Lower leg skin (tissue), 4 donors: ENCODE measurements at regions not wholly inside any gene's neighbourhood (a gene's known extent, or its start where the extent isn't known, plus 50 kb on each side); places are given as distances from the start of the nearest gene placed in this dataset.

ENCODE experiments used
- DNase-seq, 2 donors: peaks; one replicate each; pipeline ENCODE4 v3.0.0-alpha.2; 2019; ENCODE audit warnings: low spot score in 2 of 2
- H3K4me3 ChIP-seq: fragments of 200-600 bp; sonication (generic); 2 replicates; pipeline ENCODE4 v1.5.1; 2017; ENCODE audit warnings: mild to moderate bottlenecking, low read depth; ENCODE audit not compliant: poor library complexity, severe bottlenecking
- POLR2A ChIP-seq, 2 donors: fragments of 450-650 bp; IDR thresholded peaks; one replicate each; pipeline ENCODE4 v1.6.1; 2016 to 2017; ENCODE audit warnings: antibody characterized with exemption in 2 of 2, mild to moderate bottlenecking in 1 of 2, moderate library complexity in 1 of 2
- WGBS, 2 donors: methylation state at CpG; one replicate each; pipeline ENCODE4 v1.1.5; 2018; 5-methylcytosine and 5-hydroxymethylcytosine counted together
- intact Hi-C: fragments of 100-400 bp; cut with DNase I; formaldehyde crosslinking; loops from one replicate; pipeline ENCODE4 v1.15.0; 2023; ENCODE audit warnings: low total_unique reads
- TF ChIP-seq, protein P1 (sequence below), 3 donors: fragments of 450-650 bp; IDR thresholded peaks; one replicate each; pipeline ENCODE4 v1.5.1; 2016; ENCODE audit warnings: antibody characterized with exemption in 3 of 3, mild to moderate bottlenecking in 3 of 3, moderate library complexity in 2 of 3

DNA sequence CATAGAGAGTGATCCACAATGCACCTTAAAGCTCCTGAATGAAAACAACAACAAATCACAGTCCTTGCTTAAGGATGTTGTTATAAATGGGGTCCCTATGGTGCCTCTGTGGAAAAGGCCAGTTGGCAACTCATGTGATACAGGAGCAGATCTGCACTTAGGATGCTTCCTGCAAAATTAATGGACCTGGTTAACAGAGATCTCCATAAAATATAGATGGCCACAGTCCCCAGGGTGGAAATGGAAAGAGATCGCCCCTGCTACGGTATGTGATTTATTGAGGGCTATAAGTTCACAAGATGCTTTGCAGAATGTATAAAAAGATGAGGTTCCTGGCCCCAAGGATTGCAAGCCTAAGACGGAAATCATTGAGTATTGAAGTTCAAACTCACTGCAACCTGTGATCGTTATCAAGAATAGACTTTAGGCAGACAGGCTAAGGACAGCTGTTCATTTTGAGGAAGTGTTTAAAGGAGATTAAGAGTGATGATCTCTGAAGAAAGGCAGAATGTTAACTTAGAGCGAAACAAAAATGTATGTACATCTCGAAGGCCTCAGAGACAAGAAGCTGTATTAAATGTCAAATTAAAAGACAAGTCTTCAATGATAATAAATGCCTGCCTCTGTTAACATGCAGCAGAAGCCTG, 174.1 kb upstream of the PLPP4 start:
- TF ChIP-seq POLR2A (IDR thresholded peaks at IDR 0.05): no peak
- TF ChIP-seq, protein P1, sequence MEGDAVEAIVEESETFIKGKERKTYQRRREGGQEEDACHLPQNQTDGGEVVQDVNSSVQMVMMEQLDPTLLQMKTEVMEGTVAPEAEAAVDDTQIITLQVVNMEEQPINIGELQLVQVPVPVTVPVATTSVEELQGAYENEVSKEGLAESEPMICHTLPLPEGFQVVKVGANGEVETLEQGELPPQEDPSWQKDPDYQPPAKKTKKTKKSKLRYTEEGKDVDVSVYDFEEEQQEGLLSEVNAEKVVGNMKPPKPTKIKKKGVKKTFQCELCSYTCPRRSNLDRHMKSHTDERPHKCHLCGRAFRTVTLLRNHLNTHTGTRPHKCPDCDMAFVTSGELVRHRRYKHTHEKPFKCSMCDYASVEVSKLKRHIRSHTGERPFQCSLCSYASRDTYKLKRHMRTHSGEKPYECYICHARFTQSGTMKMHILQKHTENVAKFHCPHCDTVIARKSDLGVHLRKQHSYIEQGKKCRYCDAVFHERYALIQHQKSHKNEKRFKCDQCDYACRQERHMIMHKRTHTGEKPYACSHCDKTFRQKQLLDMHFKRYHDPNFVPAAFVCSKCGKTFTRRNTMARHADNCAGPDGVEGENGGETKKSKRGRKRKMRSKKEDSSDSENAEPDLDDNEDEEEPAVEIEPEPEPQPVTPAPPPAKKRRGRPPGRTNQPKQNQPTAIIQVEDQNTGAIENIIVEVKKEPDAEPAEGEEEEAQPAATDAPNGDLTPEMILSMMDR (IDR thresholded peaks at IDR 0.05): no peak
- no peak overlapping the region for H3K4me3 ChIP-seq
- 73 to 82% methylated on average over 6 of the region's 6 CpGs for WGBS, 2 donors
- no peak for DNase-seq
- intact Hi-C loops: no loop called here

DNA sequence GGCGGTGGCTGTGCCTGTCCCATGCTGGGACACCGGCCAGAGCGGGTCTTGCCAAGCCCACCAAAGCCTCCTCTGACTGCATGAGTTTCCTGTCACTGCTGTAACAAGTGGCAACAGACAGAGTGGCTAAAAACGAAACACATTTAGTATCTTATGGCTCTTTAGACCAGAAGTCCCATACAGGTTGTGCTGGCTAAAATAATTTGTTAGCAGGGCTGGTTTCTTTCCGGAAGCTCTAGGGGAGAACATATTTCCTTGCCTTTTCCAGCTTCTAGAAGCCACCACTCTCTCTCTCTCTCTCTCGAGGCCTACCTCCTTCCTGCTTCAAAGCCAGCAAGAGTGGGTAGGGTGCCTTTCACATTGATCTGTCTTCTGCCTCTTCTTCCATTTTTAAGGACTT, 171.6 kb upstream of the PLPP4 start:
- 82 to 86% methylated on average over 6 of the region's 6 CpGs for WGBS, 2 donors
- no peak for TF ChIP-seq POLR2A (IDR thresholded peaks at IDR 0.05)
- TF ChIP-seq, protein P1 (IDR thresholded peaks at IDR 0.05): no peak
- no peak overlapping the region for H3K4me3 ChIP-seq
- DNase-seq: no peak
- intact Hi-C loops: no loop called here

DNA sequence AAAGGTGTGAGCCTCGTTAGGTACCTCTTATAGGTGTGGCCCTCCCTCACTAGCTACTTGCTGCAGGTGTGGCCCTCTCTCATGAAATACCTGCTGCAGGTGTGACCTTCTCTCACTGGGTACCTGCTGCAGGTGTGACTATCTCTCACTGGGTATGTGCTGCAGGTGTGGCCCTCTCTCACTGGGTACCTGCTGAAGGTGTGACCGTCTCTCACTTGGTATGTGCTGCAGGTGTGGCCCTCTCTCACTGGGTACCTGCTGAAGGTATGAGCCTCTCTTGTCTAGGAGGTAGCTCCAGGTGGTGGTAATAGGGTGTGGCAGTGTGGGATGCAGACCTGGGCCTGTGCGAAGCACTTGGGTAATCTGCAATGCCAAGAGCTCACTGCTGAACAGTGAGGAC, 170.7 kb upstream of the PLPP4 start:
- intact Hi-C loops: no loop called here
- no peak for TF ChIP-seq POLR2A (IDR thresholded peaks at IDR 0.05)
- TF ChIP-seq, protein P1 (IDR thresholded peaks at IDR 0.05): no peak
- H3K4me3 ChIP-seq: no peak overlapping the region
- no peak for DNase-seq
- WGBS, 2 donors: 65 to 68% methylated on average over 3 of the region's 3 CpGs

DNA sequence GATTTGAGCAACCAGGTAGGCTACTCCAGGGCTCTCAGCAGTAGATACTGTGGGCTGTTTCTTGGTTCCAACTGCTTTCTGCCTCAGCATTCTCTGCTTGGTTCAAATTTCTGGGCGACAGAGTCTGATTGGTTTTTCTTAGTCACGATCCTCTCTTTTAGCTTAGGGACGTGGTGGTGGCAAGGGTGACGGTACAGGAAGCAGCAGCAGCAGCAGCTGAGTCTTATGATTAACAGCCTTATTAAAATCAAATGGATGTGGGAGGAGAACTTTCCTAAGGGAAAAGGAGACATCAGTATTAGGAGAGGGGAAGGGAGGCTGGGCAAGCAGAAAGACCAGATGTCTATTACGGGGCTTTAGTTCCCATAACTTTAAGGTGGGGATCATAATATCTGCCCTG, 156.5 kb upstream of the PLPP4 start:
- TF ChIP-seq, protein P1 (IDR thresholded peaks at IDR 0.05): no peak
- no peak for TF ChIP-seq POLR2A (IDR thresholded peaks at IDR 0.05)
- intact Hi-C loops: no loop called here
- no peak for DNase-seq
- WGBS, 2 donors: 55 to 70% methylated on average over 5 of the region's 5 CpGs
- no peak overlapping the region for H3K4me3 ChIP-seq

DNA sequence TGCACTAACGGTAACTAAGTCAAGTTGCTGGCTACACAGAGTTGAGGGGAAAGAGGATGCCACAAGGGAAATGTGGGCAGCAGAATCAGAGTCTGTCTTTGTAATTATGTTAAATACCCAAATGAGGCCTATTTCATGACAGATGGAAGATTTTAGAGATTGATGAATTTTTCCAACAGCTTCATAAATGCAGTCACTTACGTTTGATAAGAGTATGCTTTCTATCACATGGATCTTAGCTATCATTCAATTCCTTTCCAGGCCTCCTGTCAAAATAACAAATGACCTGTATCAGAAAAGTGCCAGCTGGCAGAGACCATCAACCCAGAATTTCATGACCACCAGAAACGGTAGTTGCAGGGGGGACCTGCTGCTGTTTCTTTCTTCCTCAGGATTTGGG, 148.4 kb upstream of the PLPP4 start:
- no peak overlapping the region for H3K4me3 ChIP-seq
- no peak for TF ChIP-seq POLR2A (IDR thresholded peaks at IDR 0.05)
- TF ChIP-seq, protein P1 (IDR thresholded peaks at IDR 0.05): no peak
- DNase-seq: no peak
- 69 to 72% methylated on average over 3 of the region's 3 CpGs for WGBS, 2 donors
- intact Hi-C loops: no loop called here

DNA sequence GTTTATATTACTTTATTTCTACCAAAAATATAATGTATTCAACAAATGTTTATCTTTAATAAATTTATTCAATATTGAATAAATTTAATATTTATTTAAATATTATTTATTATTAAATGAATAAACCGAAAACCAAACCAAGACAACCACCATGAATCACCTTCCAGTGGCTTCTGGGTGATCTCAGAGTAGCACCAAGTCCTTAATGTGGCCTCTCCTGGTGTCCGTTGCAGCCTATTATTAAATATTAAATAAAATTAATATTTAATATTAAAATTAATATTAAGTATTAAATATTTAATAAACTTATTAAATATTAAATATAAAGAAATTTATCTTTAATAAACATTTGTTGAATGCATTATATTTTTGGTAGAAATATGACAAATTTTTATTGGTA, 143.3 kb upstream of the PLPP4 start:
- TF ChIP-seq, protein P1 (IDR thresholded peaks at IDR 0.05): no peak
- TF ChIP-seq POLR2A (IDR thresholded peaks at IDR 0.05): no peak
- 88% methylated on average over 2 of the region's 2 CpGs for WGBS, 2 donors

More for the DNA sequence above, 143.3 kb upstream of the PLPP4 start:
- no peak overlapping the region for H3K4me3 ChIP-seq
- DNase-seq: no peak
- intact Hi-C loops: no loop called here
